ENCODE measurements at regions not wholly inside any gene's neighbourhood (a gene's known extent, or its start where the extent isn't known, plus 50 kb on each side); places are given as distances from the start of the nearest gene placed in this dataset.
"Not testable (repeated sequence)": the region's sequence is repeated elsewhere in the genome, so short reads cannot be mapped to it uniquely, and the experiment has no call there.

DNA sequence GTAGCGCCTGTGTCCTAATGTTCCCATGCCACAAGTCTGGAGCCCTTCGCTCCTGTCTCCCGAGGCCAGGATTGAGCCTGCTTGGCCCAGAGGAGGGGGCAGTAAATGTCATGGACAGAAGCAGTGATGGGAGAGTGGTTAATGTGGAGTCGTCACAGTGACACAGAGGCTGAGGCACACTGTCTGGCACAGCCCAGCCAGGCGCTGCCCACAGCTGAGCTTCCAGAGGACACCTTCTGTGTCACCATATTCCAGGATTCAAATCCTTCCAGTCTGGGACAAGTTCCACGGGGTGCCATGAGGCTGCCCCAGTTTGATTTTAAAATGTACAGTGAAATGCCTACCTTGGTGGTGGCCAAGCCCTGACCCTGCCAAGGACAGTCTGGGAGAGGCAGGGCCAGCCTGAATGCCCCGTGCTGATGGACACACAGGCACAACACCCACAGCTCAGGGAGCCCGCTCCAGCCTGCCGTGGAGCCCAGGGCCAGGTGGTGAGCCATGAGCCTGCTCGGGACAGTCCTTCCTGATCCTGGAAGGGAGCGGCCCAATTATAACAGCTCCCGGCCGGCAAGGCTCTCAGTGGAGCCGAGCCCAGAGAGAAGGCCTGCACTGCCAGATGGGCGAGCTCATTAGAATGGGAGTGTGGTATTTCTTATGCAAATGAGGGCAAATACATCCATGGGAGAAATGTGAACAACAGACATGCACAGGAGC, 99.1 kb upstream of the RUFY1 start:
- DNase-seq (ENCODE audit: low read depth, low spot score), result no peak
- H2AFZ ChIP-seq (ENCODE audit: control insufficient read depth, low read depth, low read length), result no peak overlapping the region
- TF ChIP-seq NFYB (IDR thresholded peaks at IDR 0.05; ENCODE audit: insufficient read depth, low read depth, low read length) (no peak), BCL11A (IDR thresholded peaks at IDR 0.05; ENCODE audit: low read depth, low read length) (no peak), SMAD1 (IDR thresholded peaks at IDR 0.05; ENCODE audit: low read depth, partially characterized antibody) (no peak), ZNF384 (IDR thresholded peaks at IDR 0.05; ENCODE audit: borderline replicate concordance, low read depth, low read length) (no peak), POLR2A (IDR thresholded peaks at IDR 0.05; ENCODE audit: low read depth, low read length) (no peak)
- TF ChIP-seq, protein P1, sequence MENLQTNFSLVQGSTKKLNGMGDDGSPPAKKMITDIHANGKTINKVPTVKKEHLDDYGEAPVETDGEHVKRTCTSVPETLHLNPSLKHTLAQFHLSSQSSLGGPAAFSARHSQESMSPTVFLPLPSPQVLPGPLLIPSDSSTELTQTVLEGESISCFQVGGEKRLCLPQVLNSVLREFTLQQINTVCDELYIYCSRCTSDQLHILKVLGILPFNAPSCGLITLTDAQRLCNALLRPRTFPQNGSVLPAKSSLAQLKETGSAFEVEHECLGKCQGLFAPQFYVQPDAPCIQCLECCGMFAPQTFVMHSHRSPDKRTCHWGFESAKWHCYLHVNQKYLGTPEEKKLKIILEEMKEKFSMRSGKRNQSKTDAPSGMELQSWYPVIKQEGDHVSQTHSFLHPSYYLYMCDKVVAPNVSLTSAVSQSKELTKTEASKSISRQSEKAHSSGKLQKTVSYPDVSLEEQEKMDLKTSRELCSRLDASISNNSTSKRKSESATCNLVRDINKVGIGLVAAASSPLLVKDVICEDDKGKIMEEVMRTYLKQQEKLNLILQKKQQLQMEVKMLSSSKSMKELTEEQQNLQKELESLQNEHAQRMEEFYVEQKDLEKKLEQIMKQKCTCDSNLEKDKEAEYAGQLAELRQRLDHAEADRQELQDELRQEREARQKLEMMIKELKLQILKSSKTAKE (IDR thresholded peaks at IDR 0.05; ENCODE audit: low read depth, poor library complexity, severe bottlenecking), result no peak
- TF ChIP-seq, protein P2, sequence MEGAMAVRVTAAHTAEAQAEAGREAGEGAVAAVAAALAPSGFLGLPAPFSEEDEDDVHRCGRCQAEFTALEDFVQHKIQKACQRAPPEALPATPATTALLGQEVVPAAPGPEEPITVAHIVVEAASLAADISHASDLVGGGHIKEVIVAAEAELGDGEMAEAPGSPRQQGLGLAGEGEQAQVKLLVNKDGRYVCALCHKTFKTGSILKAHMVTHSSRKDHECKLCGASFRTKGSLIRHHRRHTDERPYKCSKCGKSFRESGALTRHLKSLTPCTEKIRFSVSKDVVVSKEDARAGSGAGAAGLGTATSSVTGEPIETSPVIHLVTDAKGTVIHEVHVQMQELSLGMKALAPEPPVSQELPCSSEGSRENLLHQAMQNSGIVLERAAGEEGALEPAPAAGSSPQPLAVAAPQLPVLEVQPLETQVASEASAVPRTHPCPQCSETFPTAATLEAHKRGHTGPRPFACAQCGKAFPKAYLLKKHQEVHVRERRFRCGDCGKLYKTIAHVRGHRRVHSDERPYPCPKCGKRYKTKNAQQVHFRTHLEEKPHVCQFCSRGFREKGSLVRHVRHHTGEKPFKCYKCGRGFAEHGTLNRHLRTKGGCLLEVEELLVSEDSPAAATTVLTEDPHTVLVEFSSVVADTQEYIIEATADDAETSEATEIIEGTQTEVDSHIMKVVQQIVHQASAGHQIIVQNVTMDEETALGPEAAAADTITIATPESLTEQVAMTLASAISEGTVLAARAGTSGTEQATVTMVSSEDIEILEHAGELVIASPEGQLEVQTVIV (IDR thresholded peaks at IDR 0.05; ENCODE audit: borderline replicate concordance, partially characterized antibody), result no peak
- TF ChIP-seq, protein P3, sequence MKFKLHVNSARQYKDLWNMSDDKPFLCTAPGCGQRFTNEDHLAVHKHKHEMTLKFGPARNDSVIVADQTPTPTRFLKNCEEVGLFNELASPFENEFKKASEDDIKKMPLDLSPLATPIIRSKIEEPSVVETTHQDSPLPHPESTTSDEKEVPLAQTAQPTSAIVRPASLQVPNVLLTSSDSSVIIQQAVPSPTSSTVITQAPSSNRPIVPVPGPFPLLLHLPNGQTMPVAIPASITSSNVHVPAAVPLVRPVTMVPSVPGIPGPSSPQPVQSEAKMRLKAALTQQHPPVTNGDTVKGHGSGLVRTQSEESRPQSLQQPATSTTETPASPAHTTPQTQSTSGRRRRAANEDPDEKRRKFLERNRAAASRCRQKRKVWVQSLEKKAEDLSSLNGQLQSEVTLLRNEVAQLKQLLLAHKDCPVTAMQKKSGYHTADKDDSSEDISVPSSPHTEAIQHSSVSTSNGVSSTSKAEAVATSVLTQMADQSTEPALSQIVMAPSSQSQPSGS (IDR thresholded peaks at IDR 0.05; ENCODE audit: low read length), result no peak

DNA sequence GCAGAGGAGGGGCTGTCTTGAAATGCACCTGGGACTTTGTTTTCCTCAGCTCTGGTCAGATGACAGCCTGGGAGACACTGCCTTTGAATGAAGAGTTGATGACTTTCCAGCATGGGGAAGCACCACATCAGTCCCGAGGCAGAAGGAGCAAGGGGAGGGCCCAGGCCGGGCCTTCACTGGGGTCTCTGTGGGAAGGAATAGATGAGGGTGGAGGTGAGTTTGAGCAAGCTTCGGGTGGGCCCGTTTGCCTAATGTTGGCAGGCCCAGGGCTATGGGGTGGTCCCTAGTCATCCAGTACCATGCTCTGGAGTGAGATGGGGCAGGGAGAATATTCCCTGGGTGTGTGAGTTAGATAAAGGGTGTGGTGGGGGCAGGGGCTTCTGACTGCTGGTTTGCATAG, 100.4 kb upstream of the RUFY1 start:
- DNase-seq (ENCODE audit: low read depth, low spot score); SMC1A ChIA-PET (ENCODE audit: uncharacterized antibody, unreplicated experiment); H3K27me3 ChIP-seq (replicated peaks in 1 of 2; ENCODE audit: control insufficient read depth in 2 of 2, insufficient read depth in 2 of 2, low read length in 1 of 2); H3K4me3 ChIP-seq; H3K79me2 ChIP-seq (ENCODE audit: control insufficient read depth, insufficient read depth, low read length); BruUV-seq (replicated peaks); RAD21 ChIA-PET (ENCODE audit: unreplicated experiment); H3K9ac ChIP-seq (ENCODE audit: control insufficient read depth, insufficient read depth, low read length); intact Hi-C loops (cut with micrococcal nuclease; ENCODE audit: unreplicated experiment); H3K4me1 ChIP-seq (ENCODE audit: control insufficient read depth, insufficient read depth, low read length); H4K20me1 ChIP-seq (ENCODE audit: control insufficient read depth, insufficient read depth); H2AFZ ChIP-seq (ENCODE audit: control insufficient read depth, low read depth, low read length); H3K9me3 ChIP-seq (replicated peaks; ENCODE audit: control insufficient read depth, insufficient read depth, low read length); FAIRE-seq; H3K4me2 ChIP-seq (ENCODE audit: control insufficient read depth, insufficient read depth); H3K36me3 ChIP-seq (ENCODE audit: control insufficient read depth in 2 of 2, insufficient read depth in 2 of 2, low read length in 1 of 2); CTCF ChIA-PET; in situ Hi-C loops (cut with MboI); ATAC-seq; POLR2A ChIA-PET; H3K27ac ChIP-seq (ENCODE audit: control insufficient read depth, insufficient read depth): not testable (repeated sequence)
- 10% methylated on average over 4 of the region's 4 CpGs for WGBS (ENCODE audit: insufficient coverage, insufficient replicate concordance, low lambda C conversion rate, missing lambda C conversion rate)

More for the DNA sequence above, 99.1 kb upstream of the RUFY1 start:
- H3K4me2 ChIP-seq (ENCODE audit: control insufficient read depth, insufficient read depth), result no peak overlapping the region
- H3K4me3 ChIP-seq, result no peak overlapping the region
- ChIA-PET RAD21 (ENCODE audit: unreplicated experiment) (no interaction called here), CTCF (no interaction called here), SMC1A (ENCODE audit: uncharacterized antibody, unreplicated experiment) (no interaction called here), POLR2A (no interaction called here)
- in situ Hi-C loops (cut with MboI), result no loop called here
- H3K79me2 ChIP-seq (ENCODE audit: control insufficient read depth, insufficient read depth, low read length), result no peaks in the 10 kb centered on the region
- no peaks in the 10 kb centered on the region for H3K27me3 ChIP-seq (replicated peaks in 1 of 2; ENCODE audit: control insufficient read depth in 2 of 2, insufficient read depth in 2 of 2, low read length in 1 of 2)
- peaks cover 6% of the 10 kb centered on the region; the same call in 1 of the 3 replicates for H3K9me3 ChIP-seq (replicated peaks; ENCODE audit: control insufficient read depth, insufficient read depth, low read length)
- BruUV-seq (replicated peaks), result no TSS peak
- no peaks in the 10 kb centered on the region for H4K20me1 ChIP-seq (ENCODE audit: control insufficient read depth, insufficient read depth)
- WGBS (ENCODE audit: insufficient coverage, insufficient replicate concordance, low lambda C conversion rate, missing lambda C conversion rate), result 41% methylated on average over 15 of the region's 15 CpGs
- ATAC-seq (no peak), FAIRE-seq (no peak)
- no peaks in the 10 kb centered on the region for H3K36me3 ChIP-seq (ENCODE audit: control insufficient read depth in 2 of 2, insufficient read depth in 2 of 2, low read length in 1 of 2)
- intact Hi-C loops (cut with micrococcal nuclease; ENCODE audit: unreplicated experiment), result no loop called here
- H3K4me1 ChIP-seq (ENCODE audit: control insufficient read depth, insufficient read depth, low read length), result no peaks in the 10 kb centered on the region
- H3K27ac ChIP-seq (ENCODE audit: control insufficient read depth, insufficient read depth), result no peak overlapping the region
- no peak overlapping the region for H3K9ac ChIP-seq (ENCODE audit: control insufficient read depth, insufficient read depth, low read length)
